Upper lobe of left lung (tissue), 4 donors: ENCODE measurements at regions not wholly inside any gene's neighbourhood (a gene's known extent, or its start where the extent isn't known, plus 50 kb on each side); places are given as distances from the start of the nearest gene placed in this dataset.

Source experiments
- CTCF ChIP-seq, 6 experiments: fragments of 450-650 bp in 4 of 6; fragments of 200-600 bp in 2 of 6; sonication (generic) in 2 of 6; IDR thresholded peaks; one replicate each; pipeline ENCODE4 v1.5.1; 2016 to 2019; ENCODE audit warnings: antibody characterized with exemption in 6 of 6
- EP300 ChIP-seq, 4 donors: sonication (generic); formaldehyde crosslinking; IDR thresholded peaks; one replicate each; pipeline ENCODE4 v1.5.1; 2017; ENCODE audit warnings: antibody characterized with exemption in 4 of 4, control low read depth in 2 of 4
- POLR2A ChIP-seq, 4 donors: fragments of 450-650 bp; IDR thresholded peaks; one replicate each; pipeline ENCODE4 v1.5.1; 2016 to 2017; ENCODE audit warnings: antibody characterized with exemption in 4 of 4, mild to moderate bottlenecking in 2 of 4
- POLR2AphosphoS5 ChIP-seq, 2 donors: sonication (generic); formaldehyde crosslinking; IDR thresholded peaks; one replicate each; pipeline ENCODE4 v1.5.1; 2017; ENCODE audit warnings: antibody characterized with exemption in 2 of 2

- TF ChIP-seq CTCF (IDR thresholded peaks at IDR 0.05) (no peak), POLR2A (IDR thresholded peaks at IDR 0.05) (no peak), POLR2AphosphoS5 (IDR thresholded peaks at IDR 0.05) (no peak), EP300 (IDR thresholded peaks at IDR 0.05) (no peak)
Measured at GRCh38 chr6:44594481-44594880, 207.0 kb downstream of the CDC5L start.
